B cell (primary cell): ENCODE measurements at regions not wholly inside any gene's neighbourhood (a gene's known extent, or its start where the extent isn't known, plus 50 kb on each side); places are given as distances from the start of the nearest gene placed in this dataset.

ENCODE experiments used
- ATAC-seq: fragments of 200-7000 bp; cut with Tn5 transposase; one replicate; pipeline ENCODE4 v1.10.0; 2021; ENCODE audit warnings: low read depth, mild to moderate bottlenecking, moderate number of reproducible peaks, moderate library complexity
- CTCF ChIA-PET: fragments of 350-600 bp; sonication (Branson Sonifier 250); formaldehyde crosslinking; loops from one replicate; lab custom pipeline; 2021; ENCODE audit warnings: antibody characterized with exemption, inconsistent platforms; lab: Charles Lee
- POLR2A ChIA-PET: fragments of 350-600 bp; sonication (Branson Sonifier 250); formaldehyde crosslinking; loops from one replicate; lab custom pipeline; 2021; ENCODE audit warnings: antibody characterized with exemption; lab: Charles Lee
- DNase-seq: peaks from one replicate; pipeline ENCODE4 v3.0.0; 2013
- H2AFZ ChIP-seq: 2 replicates; pipeline ENCODE4 v1.6.1; 2012; ENCODE audit warnings: mild to moderate bottlenecking, low read depth, low read length; ENCODE audit not compliant: insufficient read depth, poor library complexity, severe bottlenecking
- H3K27ac ChIP-seq, 2 donors: 1 replicate in 1 of 2; 2 replicates in 1 of 2; pipeline ENCODE4 v1.5.1; 2012 to 2013; ENCODE audit warnings: low read length in 2 of 2, mild to moderate bottlenecking in 2 of 2, moderate library complexity in 1 of 2
- H3K27me3 ChIP-seq, 4 experiments: fragments of 200-600 bp in 1 of 4; sonication (generic) in 1 of 4; replicated peaks in 1 of 4; 1 replicate in 2 of 4; 2 replicates in 2 of 4; pipeline versions ENCODE4 v1.6.1 to v1.7.0; 2013 to 2016; ENCODE audit warnings: low read length in 3 of 4, mild to moderate bottlenecking in 2 of 4, mixed read lengths in 1 of 4, moderate library complexity in 1 of 4; ENCODE audit not compliant: insufficient read depth in 4 of 4, control insufficient read depth in 3 of 4; ENCODE audit errors: control extremely low read depth in 1 of 4
- H3K36me3 ChIP-seq, 2 experiments: replicated peaks in 1 of 2; 1 replicate in 1 of 2; 2 replicates in 1 of 2; pipeline versions ENCODE4 v1.6.1 to v1.7.1; 2013; ENCODE audit warnings: low read length in 1 of 2; ENCODE audit not compliant: insufficient read depth in 2 of 2, control insufficient read depth in 1 of 2; ENCODE audit errors: control extremely low read depth in 1 of 2, extremely low read depth in 1 of 2
- H3K4me1 ChIP-seq, 2 donors: fragments of 200-600 bp in 1 of 2; sonication (generic) in 1 of 2; 1 replicate in 1 of 2; 2 replicates in 1 of 2; pipeline versions ENCODE4 v1.5.1 to v1.6.1; 2013 to 2017; ENCODE audit warnings: low read length in 2 of 2; ENCODE audit not compliant: control insufficient read depth in 2 of 2, insufficient read depth in 2 of 2
- H3K4me2 ChIP-seq: replicated peaks from 2 replicates; pipeline ENCODE3; 2012; ENCODE audit warnings: mild to moderate bottlenecking, low read depth, low read length; ENCODE audit not compliant: poor library complexity, severe bottlenecking
- H3K4me3 ChIP-seq, 5 experiments: fragments of 200-600 bp in 1 of 5; sonication (generic) in 1 of 5; 1 replicate in 3 of 5; 2 replicates in 2 of 5; pipeline versions ENCODE4 v1.5.1 to v1.7.0; 2011 to 2016; ENCODE audit warnings: low read length in 4 of 5, mild to moderate bottlenecking in 4 of 5, low read depth in 2 of 5, control low read depth in 1 of 5, moderate library complexity in 1 of 5; ENCODE audit not compliant: insufficient read depth in 1 of 5; ENCODE audit errors: control extremely low read depth in 1 of 5, extremely low read depth in 1 of 5
- H3K79me2 ChIP-seq: fragments of 200-600 bp; sonication (generic); one replicate; pipeline ENCODE4 v1.6.0; 2016; ENCODE audit warnings: low read length; ENCODE audit not compliant: control insufficient read depth, insufficient read depth
- H3K9ac ChIP-seq: fragments of 200-600 bp; sonication (generic); 2 replicates; pipeline ENCODE4 v1.6.1; 2017; ENCODE audit warnings: mild to moderate bottlenecking, low read length, moderate library complexity
- H3K9me3 ChIP-seq, 3 donors: one replicate each; pipeline versions ENCODE4 v1.6.1 to v1.7.1; 2013; ENCODE audit warnings: low read length in 2 of 3; ENCODE audit not compliant: control insufficient read depth in 2 of 3, insufficient read depth in 1 of 3; ENCODE audit errors: control extremely low read depth in 1 of 3
- H4K20me1 ChIP-seq: 2 replicates; pipeline ENCODE4 v1.6.0; 2012; ENCODE audit warnings: mild to moderate bottlenecking, low read length; ENCODE audit not compliant: insufficient read depth, control insufficient read depth, poor library complexity, severe bottlenecking
- H3K27ac Mint-ChIP-seq: one replicate; pipeline ENCODE4 v1.8.0; 2021; ENCODE audit warnings: mixed read lengths
- H3K27me3 Mint-ChIP-seq: one replicate; pipeline ENCODE4 v1.8.0; 2021; ENCODE audit warnings: mixed read lengths
- H3K4me1 Mint-ChIP-seq: one replicate; pipeline ENCODE4 v1.8.0; 2021; ENCODE audit warnings: mixed read lengths
- H3K4me3 Mint-ChIP-seq: one replicate; pipeline ENCODE4 v1.8.0; 2021; ENCODE audit warnings: mixed read lengths
- H3K9me3 Mint-ChIP-seq: one replicate; pipeline ENCODE4 v1.8.0; 2022; ENCODE audit warnings: mixed read lengths; ENCODE audit not compliant: insufficient read depth
- EZH2 ChIP-seq: IDR thresholded peaks from 2 replicates; pipeline ENCODE4 v1.6.1; 2012; ENCODE audit warnings: borderline replicate concordance, low read depth, mild to moderate bottlenecking, moderate library complexity, low read length; ENCODE audit not compliant: insufficient read depth, poor library complexity, severe bottlenecking
- WGBS: methylation state at CpG from one replicate; pipeline ENCODE4 v1.1.5; 2013; ENCODE audit warnings: missing lambda C conversion rate; ENCODE audit not compliant: insufficient coverage; 5-methylcytosine and 5-hydroxymethylcytosine counted together
- intact Hi-C: fragments of 100-400 bp; cut with micrococcal nuclease; formaldehyde crosslinking; loops from one replicate; pipeline ENCODE4 v1.10.0; 2022
- TF ChIP-seq, protein P1 (sequence below): fragments of 200-600 bp; IDR thresholded peaks from one replicate; pipeline ENCODE4 v1.8.0; 2022; ENCODE audit warnings: antibody characterized with exemption, mild to moderate bottlenecking

DNA sequence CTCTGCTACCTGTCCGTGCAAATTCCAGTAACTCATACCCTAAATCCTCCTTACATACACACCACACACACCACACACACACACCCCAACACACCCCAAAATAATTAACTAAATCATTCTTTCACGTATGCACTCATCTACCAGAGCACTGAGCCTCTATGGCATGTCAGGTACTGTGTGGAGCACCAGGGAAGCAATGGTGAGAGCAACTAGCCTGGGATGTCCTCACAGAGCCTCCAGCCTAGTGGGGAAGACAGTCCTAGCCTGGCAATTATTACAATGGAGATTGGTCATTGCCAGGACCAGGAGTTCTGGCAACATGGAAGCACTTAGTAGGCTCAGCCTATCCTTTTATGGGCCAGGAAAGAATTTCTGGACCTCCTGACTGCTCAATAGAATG lies 72.7 kb upstream of the LCLAT1 start:
- no peak for DNase-seq
- Histone ChIP-seq H3K79me2 (no peaks in the 10 kb centered on the region), H3K4me1 (peaks cover 6 to 7% of the 10 kb centered on the region in 2 donors), H3K9ac (no peak overlapping the region), H3K4me2 (no peak overlapping the region), H4K20me1 (no peaks in the 10 kb centered on the region), H3K4me3 (no peak overlapping the region), H3K36me3 (no peaks in the 10 kb centered on the region), H3K27ac (no peak overlapping the region), H3K9me3 (no peaks in the 10 kb centered on the region), H3K27me3 (no peaks in the 10 kb centered on the region), H2AFZ (no peak overlapping the region)
- H3K4me3 Mint-ChIP-seq, result no peak overlapping the region
- ATAC-seq, result no peak
- no peak overlapping the region for H3K27ac Mint-ChIP-seq
- intact Hi-C loops, result no loop called here
- H3K27me3 Mint-ChIP-seq, result no peaks in the 10 kb centered on the region
- CTCF ChIA-PET, result no interaction called here
- TF ChIP-seq EZH2, result no peak
- TF ChIP-seq, protein P1, sequence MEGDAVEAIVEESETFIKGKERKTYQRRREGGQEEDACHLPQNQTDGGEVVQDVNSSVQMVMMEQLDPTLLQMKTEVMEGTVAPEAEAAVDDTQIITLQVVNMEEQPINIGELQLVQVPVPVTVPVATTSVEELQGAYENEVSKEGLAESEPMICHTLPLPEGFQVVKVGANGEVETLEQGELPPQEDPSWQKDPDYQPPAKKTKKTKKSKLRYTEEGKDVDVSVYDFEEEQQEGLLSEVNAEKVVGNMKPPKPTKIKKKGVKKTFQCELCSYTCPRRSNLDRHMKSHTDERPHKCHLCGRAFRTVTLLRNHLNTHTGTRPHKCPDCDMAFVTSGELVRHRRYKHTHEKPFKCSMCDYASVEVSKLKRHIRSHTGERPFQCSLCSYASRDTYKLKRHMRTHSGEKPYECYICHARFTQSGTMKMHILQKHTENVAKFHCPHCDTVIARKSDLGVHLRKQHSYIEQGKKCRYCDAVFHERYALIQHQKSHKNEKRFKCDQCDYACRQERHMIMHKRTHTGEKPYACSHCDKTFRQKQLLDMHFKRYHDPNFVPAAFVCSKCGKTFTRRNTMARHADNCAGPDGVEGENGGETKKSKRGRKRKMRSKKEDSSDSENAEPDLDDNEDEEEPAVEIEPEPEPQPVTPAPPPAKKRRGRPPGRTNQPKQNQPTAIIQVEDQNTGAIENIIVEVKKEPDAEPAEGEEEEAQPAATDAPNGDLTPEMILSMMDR, result no peak
- H3K9me3 Mint-ChIP-seq, result no peaks in the 10 kb centered on the region
- WGBS, result 92% methylated on average over 1 of the region's 2 CpGs
- POLR2A ChIA-PET, result no interaction called here
- H3K4me1 Mint-ChIP-seq, result peaks cover 14% of the 10 kb centered on the region

DNA sequence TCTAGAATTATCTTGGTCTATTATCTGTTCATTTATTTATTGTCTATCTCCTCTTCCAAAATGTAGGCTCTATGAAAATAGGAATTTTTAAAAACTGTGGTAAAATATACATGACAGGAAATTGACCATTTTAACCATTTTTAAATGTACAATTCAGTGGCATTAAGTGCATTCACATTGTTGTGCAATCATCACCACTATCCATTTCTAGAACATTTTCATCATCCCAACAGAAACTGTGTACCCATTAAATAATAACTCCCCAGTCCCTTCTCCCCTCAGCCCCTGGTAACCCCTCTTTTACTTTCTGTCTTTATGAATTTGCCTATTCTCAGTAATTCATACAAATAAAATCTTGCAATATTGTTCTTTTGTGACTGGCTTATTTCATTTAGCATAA lies 71.1 kb upstream of the LCLAT1 start:
- H3K27ac ChIP-seq, result no peak overlapping the region
- H3K4me3 ChIP-seq, result no peak overlapping the region
- H3K4me2 ChIP-seq, result no peak overlapping the region
- ChIA-PET CTCF (no interaction called here), POLR2A (no interaction called here)
- ATAC-seq (no peak), DNase-seq (no peak)
- no peaks in the 10 kb centered on the region for H3K9me3 Mint-ChIP-seq
- no peaks in the 10 kb centered on the region for H4K20me1 ChIP-seq
- H2AFZ ChIP-seq, result no peak overlapping the region
- intact Hi-C loops, result no loop called here
- peaks cover 5 to 6% of the 10 kb centered on the region in 2 donors for H3K4me1 ChIP-seq
- no peaks in the 10 kb centered on the region for H3K27me3 Mint-ChIP-seq
- H3K4me1 Mint-ChIP-seq, result peaks cover 10% of the 10 kb centered on the region
- TF ChIP-seq, protein P1, result no peak
- TF ChIP-seq EZH2, result no peak
- no peaks in the 10 kb centered on the region for H3K79me2 ChIP-seq
- H3K27ac Mint-ChIP-seq, result no peak overlapping the region
- H3K4me3 Mint-ChIP-seq, result no peak overlapping the region
- H3K9ac ChIP-seq, result no peak overlapping the region
- H3K27me3 ChIP-seq, result no peaks in the 10 kb centered on the region
- H3K9me3 ChIP-seq, result no peaks in the 10 kb centered on the region
- no peaks in the 10 kb centered on the region for H3K36me3 ChIP-seq
